ENCODE measurements at regions not wholly inside any gene's neighbourhood (a gene's known extent, or its start where the extent isn't known, plus 50 kb on each side); places are given as distances from the start of the nearest gene placed in this dataset.

- Mint-ChIP-seq H3K9me3 (no peaks in the 10 kb centered on the region), H3K4me1 (no peaks in the 10 kb centered on the region), H3K36me3 (no peaks in the 10 kb centered on the region), H3K27ac (no peak overlapping the region), H3K4me3 (no peak overlapping the region), H3K27me3 (no peaks in the 10 kb centered on the region)
- no peak for DNase-seq
- CTCF ChIA-PET, result no interaction called here
Measured at GRCh38 chr2:188046437-188046836, 245.2 kb upstream of the GULP1 start.

DNA sequence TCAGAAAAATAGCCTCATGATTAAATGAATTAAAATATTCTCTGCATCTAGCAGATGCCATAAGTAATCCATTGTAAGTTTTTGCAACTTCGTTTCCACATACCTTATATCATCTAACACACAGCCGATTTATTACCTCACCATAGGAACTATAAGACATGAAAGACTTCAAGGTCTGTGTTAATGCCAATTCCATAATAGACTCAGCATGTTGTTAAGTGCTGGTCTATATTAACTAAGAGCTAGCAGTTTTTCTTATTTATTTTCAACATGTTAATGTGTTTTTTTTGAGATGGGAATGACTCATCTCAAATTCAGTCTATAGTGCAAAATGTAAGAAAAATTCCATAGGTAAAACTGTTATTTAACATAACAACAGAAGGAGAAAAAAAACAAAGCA lies 243.9 kb upstream of the GULP1 start:
- Mint-ChIP-seq H3K27ac (no peak overlapping the region), H3K4me3 (no peak overlapping the region), H3K9me3 (no peaks in the 10 kb centered on the region), H3K4me1 (no peaks in the 10 kb centered on the region), H3K36me3 (no peaks in the 10 kb centered on the region), H3K27me3 (no peaks in the 10 kb centered on the region)
- no peak for DNase-seq
- CTCF ChIA-PET, result no interaction called here

DNA sequence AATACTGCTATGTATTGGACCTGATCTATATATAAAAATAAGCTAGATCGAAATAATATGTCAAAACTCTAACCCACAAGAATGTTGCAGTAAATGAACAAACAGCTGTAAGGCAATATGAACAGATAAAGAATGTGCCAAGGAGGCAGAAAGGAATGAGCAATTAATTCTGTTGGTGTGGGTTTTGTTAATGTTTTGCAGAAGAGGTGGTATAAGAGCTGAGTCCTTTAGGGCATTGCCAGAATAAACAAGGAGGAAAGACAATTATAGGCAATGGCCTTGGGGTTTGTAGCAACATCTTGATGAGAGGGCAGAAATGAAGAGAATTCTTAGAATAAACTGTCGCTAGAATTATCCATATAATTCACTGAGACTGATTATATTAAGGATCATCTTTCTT lies 240.9 kb upstream of the GULP1 start:
- DNase-seq, result no peak
- no peaks in the 10 kb centered on the region for H3K27me3 Mint-ChIP-seq
- no peaks in the 10 kb centered on the region for H3K4me1 Mint-ChIP-seq
- no peak overlapping the region for H3K4me3 Mint-ChIP-seq
- no peak overlapping the region for H3K27ac Mint-ChIP-seq
- no peaks in the 10 kb centered on the region for H3K9me3 Mint-ChIP-seq
- CTCF ChIA-PET, result no interaction called here
- no peaks in the 10 kb centered on the region for H3K36me3 Mint-ChIP-seq

- Mint-ChIP-seq H3K36me3 (no peaks in the 10 kb centered on the region), H3K9me3 (no peaks in the 10 kb centered on the region), H3K27ac (no peak overlapping the region), H3K4me1 (no peaks in the 10 kb centered on the region), H3K4me3 (no peak overlapping the region), H3K27me3 (no peaks in the 10 kb centered on the region)
- CTCF ChIA-PET, result no interaction called here
- no peak for DNase-seq
Measured at GRCh38 chr2:188051706-188052105, 240.0 kb upstream of the GULP1 start.

- DNase-seq, result no peak
- H3K9me3 Mint-ChIP-seq, result no peaks in the 10 kb centered on the region
- CTCF ChIA-PET, result no interaction called here
- H3K4me1 Mint-ChIP-seq, result no peaks in the 10 kb centered on the region
- no peaks in the 10 kb centered on the region for H3K27me3 Mint-ChIP-seq
- H3K36me3 Mint-ChIP-seq, result no peaks in the 10 kb centered on the region
- H3K4me3 Mint-ChIP-seq, result no peak overlapping the region
- H3K27ac Mint-ChIP-seq, result no peak overlapping the region
Measured at GRCh38 chr2:188065386-188065785, 226.3 kb upstream of the GULP1 start.

DNA sequence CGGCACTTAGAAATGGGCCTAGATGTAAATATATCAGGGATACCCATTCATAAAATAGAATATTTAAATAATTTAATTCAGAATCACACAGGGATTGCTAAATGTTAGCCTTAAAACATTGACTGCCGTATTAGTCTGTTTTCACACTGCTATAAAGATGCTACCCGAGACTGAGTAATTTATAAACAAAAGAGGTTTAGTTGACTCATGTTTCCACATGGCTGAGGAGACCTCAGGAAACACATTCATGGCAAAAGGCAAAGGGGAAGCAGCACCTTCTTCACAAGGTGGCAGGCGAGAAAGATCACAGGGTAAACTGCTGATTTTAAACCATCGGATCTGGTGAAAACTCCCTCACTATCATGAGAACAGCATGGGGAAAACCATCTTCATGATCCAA lies 223.6 kb upstream of the GULP1 start:
- Mint-ChIP-seq H3K4me1 (no peaks in the 10 kb centered on the region), H3K4me3 (no peak overlapping the region), H3K9me3 (peaks cover 5% of the 10 kb centered on the region), H3K27me3 (no peaks in the 10 kb centered on the region), H3K27ac (no peak overlapping the region), H3K36me3 (no peaks in the 10 kb centered on the region)
- CTCF ChIA-PET, result no interaction called here
- DNase-seq, result no peak

GRCh38 chr2:188076149-188077056 lies 215.3 kb upstream of the GULP1 start:
- no peak for DNase-seq
- H3K4me3 Mint-ChIP-seq, result no peak overlapping the region
- H3K27me3 Mint-ChIP-seq, result no peaks in the 10 kb centered on the region
- CTCF ChIA-PET, result no interaction called here
- peaks cover 10% of the 10 kb centered on the region for H3K9me3 Mint-ChIP-seq
- no peak overlapping the region for H3K27ac Mint-ChIP-seq
- H3K36me3 Mint-ChIP-seq, result no peaks in the 10 kb centered on the region
- H3K4me1 Mint-ChIP-seq, result no peaks in the 10 kb centered on the region

GRCh38 chr2:188077757-188078156 lies 213.9 kb upstream of the GULP1 start:
- Mint-ChIP-seq H3K4me1 (no peaks in the 10 kb centered on the region), H3K36me3 (no peaks in the 10 kb centered on the region), H3K4me3 (no peak overlapping the region), H3K27me3 (no peaks in the 10 kb centered on the region), H3K9me3 (peaks cover 7% of the 10 kb centered on the region), H3K27ac (no peak overlapping the region)
- CTCF ChIA-PET, result no interaction called here
- no peak for DNase-seq

DNA sequence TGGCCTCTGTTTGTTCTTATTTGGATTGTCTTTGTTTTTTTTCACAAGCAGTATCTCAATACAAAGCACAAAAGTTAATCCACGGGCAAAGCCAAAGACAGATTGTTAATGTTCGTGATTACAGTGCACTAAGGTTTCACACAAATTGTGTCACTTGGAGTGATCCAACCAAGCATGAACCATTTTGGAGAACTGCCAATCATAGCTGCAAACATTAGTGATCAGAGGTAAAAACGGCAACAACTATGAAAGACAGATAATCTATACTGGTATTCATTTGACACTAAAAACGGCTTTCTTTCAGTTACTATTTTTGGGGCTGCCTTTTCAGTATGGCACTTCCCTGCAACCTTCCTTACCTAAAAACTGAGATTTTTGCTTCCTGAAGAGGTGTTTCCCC lies 213.1 kb upstream of the GULP1 start:
- Mint-ChIP-seq H3K4me3 (no peak overlapping the region), H3K9me3 (peaks cover 5% of the 10 kb centered on the region), H3K27ac (no peak overlapping the region), H3K4me1 (no peaks in the 10 kb centered on the region), H3K36me3 (no peaks in the 10 kb centered on the region), H3K27me3 (no peaks in the 10 kb centered on the region)
- CTCF ChIA-PET, result no interaction called here
- no peak for DNase-seq

DNA sequence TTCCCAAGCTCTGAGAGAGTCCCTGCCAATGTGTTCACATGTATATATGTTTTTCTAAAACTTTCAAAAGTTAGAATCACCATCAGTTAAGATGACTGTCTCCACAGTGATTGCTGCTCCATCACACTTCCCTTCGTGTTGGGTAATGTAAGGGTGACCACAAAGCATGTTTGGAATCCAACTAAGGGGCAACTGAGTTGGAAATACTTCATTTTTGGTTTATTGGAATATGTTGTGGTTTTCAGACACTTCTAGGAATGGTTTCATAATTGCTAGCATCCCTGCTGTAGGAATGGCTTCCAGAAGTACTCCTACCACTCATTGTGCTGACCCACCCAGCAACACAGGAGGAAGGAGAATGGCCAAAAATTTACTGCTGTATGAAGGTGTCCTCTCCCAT lies 212.5 kb upstream of the GULP1 start:
- peaks cover 3% of the 10 kb centered on the region for H3K9me3 Mint-ChIP-seq
- H3K36me3 Mint-ChIP-seq, result no peaks in the 10 kb centered on the region
- no peak for DNase-seq
- no peaks in the 10 kb centered on the region for H3K27me3 Mint-ChIP-seq
- CTCF ChIA-PET, result no interaction called here
- H3K4me3 Mint-ChIP-seq, result no peak overlapping the region
- H3K4me1 Mint-ChIP-seq, result no peaks in the 10 kb centered on the region
- H3K27ac Mint-ChIP-seq, result no peak overlapping the region

DNA sequence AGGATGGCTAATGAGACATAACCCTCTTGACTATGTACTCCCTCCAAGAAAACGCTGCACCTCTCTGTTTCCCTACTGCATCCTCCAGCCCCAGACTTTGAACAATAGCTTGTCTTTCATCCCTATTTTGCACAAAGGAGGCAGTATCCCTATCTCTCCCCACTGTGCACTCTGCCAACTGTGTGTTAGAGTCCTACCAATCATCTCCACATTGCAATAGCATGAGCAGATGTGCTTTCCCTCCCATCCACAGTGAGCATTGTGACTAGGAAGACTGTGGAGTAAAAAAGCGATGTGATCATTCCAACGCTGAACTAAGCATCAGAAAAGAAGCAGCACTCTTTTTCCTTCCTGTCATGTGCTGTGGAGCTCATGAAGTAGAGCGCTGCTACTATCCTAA lies 206.3 kb upstream of the GULP1 start:
- Mint-ChIP-seq H3K4me1 (no peaks in the 10 kb centered on the region), H3K27ac (no peak overlapping the region), H3K9me3 (peaks cover 2% of the 10 kb centered on the region), H3K27me3 (no peaks in the 10 kb centered on the region), H3K36me3 (no peaks in the 10 kb centered on the region), H3K4me3 (no peak overlapping the region)
- CTCF ChIA-PET, result no interaction called here
- DNase-seq, result no peak

GRCh38 chr2:188089901-188090300 lies 201.8 kb upstream of the GULP1 start:
- H3K27ac Mint-ChIP-seq, result no peak overlapping the region
- no peaks in the 10 kb centered on the region for H3K4me1 Mint-ChIP-seq
- no peaks in the 10 kb centered on the region for H3K27me3 Mint-ChIP-seq
- CTCF ChIA-PET, result no interaction called here
- H3K9me3 Mint-ChIP-seq, result peaks cover 2% of the 10 kb centered on the region
- H3K4me3 Mint-ChIP-seq, result no peak overlapping the region
- no peaks in the 10 kb centered on the region for H3K36me3 Mint-ChIP-seq
- DNase-seq, result no peak

DNA sequence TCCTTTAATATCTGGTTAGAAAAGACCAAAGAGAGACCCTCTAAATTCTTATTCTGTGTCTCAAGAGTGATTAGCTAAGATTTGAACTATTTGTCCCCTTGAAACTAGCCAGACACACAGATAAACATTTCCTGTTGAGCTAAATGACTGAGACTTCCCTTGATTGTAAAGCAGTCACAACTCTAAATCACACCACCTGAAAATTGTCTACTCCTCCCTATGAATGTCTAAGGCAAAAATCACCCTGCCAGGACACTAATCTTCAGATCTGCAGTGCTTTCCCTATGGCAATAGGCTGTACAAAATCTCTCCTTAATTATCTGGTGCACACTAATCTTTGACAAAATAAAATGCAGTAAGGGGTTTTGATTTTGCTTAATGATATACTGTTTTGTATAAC lies 200.5 kb upstream of the GULP1 start:
- Mint-ChIP-seq H3K4me1 (no peaks in the 10 kb centered on the region), H3K36me3 (no peaks in the 10 kb centered on the region), H3K27ac (no peak overlapping the region), H3K27me3 (no peaks in the 10 kb centered on the region), H3K9me3 (no peaks in the 10 kb centered on the region), H3K4me3 (no peak overlapping the region)
- DNase-seq, result no peak
- CTCF ChIA-PET, result no interaction called here

- H3K4me1 Mint-ChIP-seq, result no peaks in the 10 kb centered on the region
- CTCF ChIA-PET, result no interaction called here
- no peaks in the 10 kb centered on the region for H3K27me3 Mint-ChIP-seq
- no peak overlapping the region for H3K4me3 Mint-ChIP-seq
- no peak overlapping the region for H3K27ac Mint-ChIP-seq
- no peaks in the 10 kb centered on the region for H3K36me3 Mint-ChIP-seq
- no peaks in the 10 kb centered on the region for H3K9me3 Mint-ChIP-seq
- no peak for DNase-seq
Measured at GRCh38 chr2:188092734-188093133, 198.9 kb upstream of the GULP1 start.

DNA sequence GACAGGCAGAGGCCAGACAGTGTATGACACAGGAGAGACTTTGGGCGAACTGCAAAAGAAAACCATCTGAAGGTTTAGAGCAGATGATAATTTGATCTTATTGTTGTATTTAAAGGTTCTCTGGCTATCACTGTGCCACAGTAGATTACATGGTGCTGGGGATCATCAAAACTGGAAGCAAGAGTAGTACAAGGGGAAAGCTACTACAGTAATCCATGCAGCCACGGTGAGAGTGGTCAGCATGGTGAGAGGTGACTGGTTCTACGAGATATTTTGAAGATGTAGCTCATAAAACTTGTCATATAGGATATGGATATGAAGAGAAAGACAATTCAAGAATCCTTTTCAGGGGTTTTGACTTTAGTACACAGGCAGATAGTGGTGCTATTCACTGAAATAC lies 194.8 kb upstream of the GULP1 start:
- no peaks in the 10 kb centered on the region for H3K27me3 Mint-ChIP-seq
- no peak for DNase-seq
- H3K27ac Mint-ChIP-seq, result no peak overlapping the region
- H3K36me3 Mint-ChIP-seq, result no peaks in the 10 kb centered on the region
- H3K9me3 Mint-ChIP-seq, result no peaks in the 10 kb centered on the region
- no peak overlapping the region for H3K4me3 Mint-ChIP-seq
- CTCF ChIA-PET, result no interaction called here
- no peaks in the 10 kb centered on the region for H3K4me1 Mint-ChIP-seq

- CTCF ChIA-PET, result no interaction called here
- peaks cover 5% of the 10 kb centered on the region for H3K9me3 Mint-ChIP-seq
Measured at GRCh38 chr2:188102881-188103280, 188.8 kb upstream of the GULP1 start.

More at GRCh38 chr2:188102881-188103280, 188.8 kb upstream of the GULP1 start:
- DNase-seq, result no peak
- Mint-ChIP-seq H3K4me1 (no peaks in the 10 kb centered on the region), H3K27me3 (no peaks in the 10 kb centered on the region), H3K36me3 (no peaks in the 10 kb centered on the region), H3K4me3 (no peak overlapping the region), H3K27ac (no peak overlapping the region)

Measured in activated naive CD4-positive, alpha-beta T cell treated with anti-CD3 and anti-CD28 coated beads, Interleukin-2, amount 10 ng/mL, durations not matched to agents 7 days and 5 days (primary cell).